ENCODE measurements at regions not wholly inside any gene's neighbourhood (a gene's known extent, or its start where the extent isn't known, plus 50 kb on each side); places are given as distances from the start of the nearest gene placed in this dataset.

GRCh38 chr4:175405961-175406360, 406.1 kb downstream of the GPM6A start:
- no peak overlapping the region for H3K27ac ChIP-seq
- H3K4me1 ChIP-seq (ENCODE audit: control insufficient read depth in 1 of 2, low read depth in 2 of 2), result no peaks in the 10 kb centered on the region
- DNase-seq (ENCODE audit: low spot score) (no peak), ATAC-seq (ENCODE audit: insufficient number of reproducible peaks, low FRiP score, low read depth) (no peak)
- no peaks in the 10 kb centered on the region for H3K36me3 ChIP-seq
- H3K9me3 ChIP-seq, result no peaks in the 10 kb centered on the region
- H3K4me3 ChIP-seq, result no peak overlapping the region
- no peak for TF ChIP-seq CTCF (IDR thresholded peaks at IDR 0.05)
- no peaks in the 10 kb centered on the region for H3K27me3 ChIP-seq (replicated peaks; ENCODE audit: insufficient read depth)

DNA sequence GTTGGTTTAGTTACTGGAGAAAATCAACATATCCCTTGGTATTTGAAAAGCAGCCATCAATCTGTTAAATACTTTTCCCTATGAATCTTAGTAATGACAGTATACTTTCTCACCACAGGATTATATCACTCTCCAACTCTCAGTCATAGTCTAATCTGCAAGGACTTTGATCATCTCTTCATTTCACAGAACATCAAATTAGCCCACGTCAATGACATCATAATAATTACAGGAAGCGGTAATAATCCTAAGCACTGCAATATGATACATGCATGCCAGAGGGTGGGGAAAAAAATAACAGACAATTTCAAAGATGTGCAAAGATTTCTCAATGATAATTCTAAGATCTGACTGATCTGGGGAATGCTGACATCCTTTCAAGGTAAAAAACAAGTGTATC, 404.1 kb downstream of the GPM6A start:
- DNase-seq (ENCODE audit: low spot score), result no peak
- no peaks in the 10 kb centered on the region for H3K36me3 ChIP-seq
- no peaks in the 10 kb centered on the region for H3K4me1 ChIP-seq (ENCODE audit: control insufficient read depth in 1 of 2, low read depth in 2 of 2)
- no peak overlapping the region for H3K27ac ChIP-seq
- no peaks in the 10 kb centered on the region for H3K27me3 ChIP-seq (replicated peaks; ENCODE audit: insufficient read depth)
- ATAC-seq (ENCODE audit: insufficient number of reproducible peaks, low FRiP score, low read depth), result no peak
- no peak overlapping the region for H3K4me3 ChIP-seq
- no peak for TF ChIP-seq CTCF (IDR thresholded peaks at IDR 0.05)
- H3K9me3 ChIP-seq, result no peaks in the 10 kb centered on the region

DNA sequence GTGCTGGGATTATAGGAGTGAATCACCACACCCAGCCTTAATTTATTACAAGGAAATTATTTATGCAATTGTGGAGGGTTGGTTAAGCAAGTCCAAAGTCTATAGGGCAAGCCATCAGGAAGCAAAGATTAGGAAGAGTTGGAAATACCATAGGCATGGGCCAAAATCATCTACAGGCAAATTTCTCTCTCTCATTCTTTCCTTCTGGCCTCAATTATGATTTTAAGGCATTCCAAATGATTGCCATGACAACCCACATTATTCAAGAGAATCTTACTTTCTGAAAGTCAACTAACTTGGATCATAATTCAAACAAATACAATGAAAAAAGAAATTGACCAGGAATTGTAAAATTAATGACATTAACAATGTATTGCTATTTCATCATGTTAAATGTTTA, 400.8 kb downstream of the GPM6A start:
- Histone ChIP-seq H3K36me3 (no peaks in the 10 kb centered on the region), H3K27me3 (replicated peaks; ENCODE audit: insufficient read depth) (no peaks in the 10 kb centered on the region), H3K4me3 (no peak overlapping the region), H3K27ac (no peak overlapping the region), H3K9me3 (no peaks in the 10 kb centered on the region), H3K4me1 (ENCODE audit: control insufficient read depth in 1 of 2, low read depth in 2 of 2) (no peaks in the 10 kb centered on the region)
- DNase-seq (ENCODE audit: low spot score), result no peak
- no peak for TF ChIP-seq CTCF (IDR thresholded peaks at IDR 0.05)
- ATAC-seq (ENCODE audit: insufficient number of reproducible peaks, low FRiP score, low read depth), result no peak

DNA sequence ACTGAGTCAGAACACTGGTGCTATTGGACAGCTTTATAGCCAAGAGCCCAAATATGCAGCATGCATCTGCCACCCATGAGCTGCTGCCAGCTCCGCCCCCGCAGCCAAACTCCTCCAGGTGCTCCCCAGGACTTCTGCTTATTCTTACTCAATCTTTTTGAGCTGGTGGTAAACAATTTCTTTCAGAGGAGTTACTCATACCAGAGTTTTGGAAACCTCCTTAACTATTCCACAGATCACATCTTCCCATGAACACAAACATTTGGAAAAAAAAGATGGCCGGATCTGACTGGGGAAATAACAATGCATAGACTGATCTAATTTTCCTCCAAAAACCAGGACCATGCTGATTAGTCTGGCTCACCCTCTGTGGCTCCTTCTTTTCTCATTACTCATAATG, 399.9 kb downstream of the GPM6A start:
- ATAC-seq (ENCODE audit: insufficient number of reproducible peaks, low FRiP score, low read depth) (no peak), DNase-seq (ENCODE audit: low spot score) (no peak)
- Histone ChIP-seq H3K9me3 (no peaks in the 10 kb centered on the region), H3K4me3 (no peak overlapping the region), H3K27ac (no peak overlapping the region), H3K36me3 (no peaks in the 10 kb centered on the region), H3K4me1 (ENCODE audit: control insufficient read depth in 1 of 2, low read depth in 2 of 2) (no peaks in the 10 kb centered on the region), H3K27me3 (replicated peaks; ENCODE audit: insufficient read depth) (no peaks in the 10 kb centered on the region)
- no peak for TF ChIP-seq CTCF (IDR thresholded peaks at IDR 0.05)

GRCh38 chr4:175412746-175413145, 399.3 kb downstream of the GPM6A start:
- Histone ChIP-seq H3K9me3 (no peaks in the 10 kb centered on the region), H3K36me3 (no peaks in the 10 kb centered on the region), H3K4me1 (ENCODE audit: control insufficient read depth in 1 of 2, low read depth in 2 of 2) (no peaks in the 10 kb centered on the region), H3K27me3 (replicated peaks; ENCODE audit: insufficient read depth) (no peaks in the 10 kb centered on the region), H3K27ac (no peak overlapping the region), H3K4me3 (no peak overlapping the region)
- no peak for ATAC-seq (ENCODE audit: insufficient number of reproducible peaks, low FRiP score, low read depth)
- no peak for DNase-seq (ENCODE audit: low spot score)
- TF ChIP-seq CTCF (IDR thresholded peaks at IDR 0.05), result no peak
